ENCODE measurements at regions not wholly inside any gene's neighbourhood (a gene's known extent, or its start where the extent isn't known, plus 50 kb on each side); places are given as distances from the start of the nearest gene placed in this dataset.
"Not testable (repeated sequence)": the region's sequence is repeated elsewhere in the genome, so short reads cannot be mapped to it uniquely, and the experiment has no call there.

GRCh38 chr9:6160579-6160978 is 55.0 kb upstream of the IL33 start:
- FAIRE-seq = no peak
- DNase-seq (ENCODE audit: insufficient read length) = no peak

GRCh38 chr9:6153425-6153824 is 62.2 kb upstream of the IL33 start:
- DNase-seq (ENCODE audit: insufficient read length) (no peak), FAIRE-seq (no peak)
- TF ChIP-seq POLR2AphosphoS5 (IDR thresholded peaks at IDR 0.05; ENCODE audit: low read depth, low read length) = no peak
- TF ChIP-seq POLR2A (IDR thresholded peaks at IDR 0.05; ENCODE audit: low read depth, low read length) = no peak
- no peak for TF ChIP-seq TAF1 (IDR thresholded peaks at IDR 0.05; ENCODE audit: borderline replicate concordance, low read depth, low read length)

More at GRCh38 chr9:6160579-6160978, 55.0 kb upstream of the IL33 start:
- no peak for TF ChIP-seq TAF1 (IDR thresholded peaks at IDR 0.05; ENCODE audit: borderline replicate concordance, low read depth, low read length)
- TF ChIP-seq POLR2AphosphoS5 (IDR thresholded peaks at IDR 0.05; ENCODE audit: low read depth, low read length) = no peak
- TF ChIP-seq POLR2A (IDR thresholded peaks at IDR 0.05; ENCODE audit: low read depth, low read length) = no peak

GRCh38 chr9:6152788-6153187 is 62.8 kb upstream of the IL33 start:
- no peak for DNase-seq (ENCODE audit: insufficient read length)
- TF ChIP-seq POLR2AphosphoS5 (IDR thresholded peaks at IDR 0.05; ENCODE audit: low read depth, low read length) = no peak
- no peak for TF ChIP-seq TAF1 (IDR thresholded peaks at IDR 0.05; ENCODE audit: borderline replicate concordance, low read depth, low read length)
- TF ChIP-seq POLR2A (IDR thresholded peaks at IDR 0.05; ENCODE audit: low read depth, low read length) = no peak

GRCh38 chr9:6150483-6150882 is 65.1 kb upstream of the IL33 start:
- no peak for FAIRE-seq
- TF ChIP-seq TAF1 (IDR thresholded peaks at IDR 0.05; ENCODE audit: borderline replicate concordance, low read depth, low read length) (no peak), POLR2AphosphoS5 (IDR thresholded peaks at IDR 0.05; ENCODE audit: low read depth, low read length) (no peak), POLR2A (IDR thresholded peaks at IDR 0.05; ENCODE audit: low read depth, low read length) (no peak)
- DNase-seq (ENCODE audit: insufficient read length) = no peak

More at GRCh38 chr9:6152788-6153187, 62.8 kb upstream of the IL33 start:
- no peak for FAIRE-seq

GRCh38 chr9:6149315-6149714 is 66.3 kb upstream of the IL33 start:
- no peak for TF ChIP-seq TAF1 (IDR thresholded peaks at IDR 0.05; ENCODE audit: borderline replicate concordance, low read depth, low read length)
- no peak for TF ChIP-seq POLR2AphosphoS5 (IDR thresholded peaks at IDR 0.05; ENCODE audit: low read depth, low read length)
- TF ChIP-seq POLR2A (IDR thresholded peaks at IDR 0.05; ENCODE audit: low read depth, low read length) = no peak
- DNase-seq (ENCODE audit: insufficient read length) (no peak), FAIRE-seq (no peak)

GRCh38 chr9:6147846-6148245 is 67.8 kb upstream of the IL33 start:
- FAIRE-seq (no peak), DNase-seq (ENCODE audit: insufficient read length) (no peak)
- TF ChIP-seq POLR2AphosphoS5 (IDR thresholded peaks at IDR 0.05; ENCODE audit: low read depth, low read length) (no peak), POLR2A (IDR thresholded peaks at IDR 0.05; ENCODE audit: low read depth, low read length) (no peak), TAF1 (IDR thresholded peaks at IDR 0.05; ENCODE audit: borderline replicate concordance, low read depth, low read length) (no peak)

- TF ChIP-seq POLR2AphosphoS5 (IDR thresholded peaks at IDR 0.05; ENCODE audit: low read depth, low read length) = no peak
- no peak for TF ChIP-seq TAF1 (IDR thresholded peaks at IDR 0.05; ENCODE audit: borderline replicate concordance, low read depth, low read length)
- TF ChIP-seq POLR2A (IDR thresholded peaks at IDR 0.05; ENCODE audit: low read depth, low read length) = no peak
- no peak for FAIRE-seq
- no peak for DNase-seq (ENCODE audit: insufficient read length)
Observed at GRCh38 chr9:6144947-6145346, 70.7 kb upstream of the IL33 start.

GRCh38 chr9:6142799-6143454 is 72.7 kb upstream of the IL33 start:
- FAIRE-seq (no peak), DNase-seq (ENCODE audit: insufficient read length) (no peak)
- TF ChIP-seq POLR2A (IDR thresholded peaks at IDR 0.05; ENCODE audit: low read depth, low read length) (no peak), POLR2AphosphoS5 (IDR thresholded peaks at IDR 0.05; ENCODE audit: low read depth, low read length) (no peak), TAF1 (IDR thresholded peaks at IDR 0.05; ENCODE audit: borderline replicate concordance, low read depth, low read length) (no peak)

GRCh38 chr9:6135780-6136179 is 79.8 kb upstream of the IL33 start:
- not testable (repeated sequence) for DNase-seq (ENCODE audit: insufficient read length); FAIRE-seq

- DNase-seq (ENCODE audit: insufficient read length) (no peak), FAIRE-seq (no peak)
- TF ChIP-seq TAF1 (IDR thresholded peaks at IDR 0.05; ENCODE audit: borderline replicate concordance, low read depth, low read length) = no peak
Observed at GRCh38 chr9:6134661-6135180, 80.9 kb upstream of the IL33 start.

GRCh38 chr9:6133346-6134063 is 82.1 kb upstream of the IL33 start:
- TF ChIP-seq TAF1 (IDR thresholded peaks at IDR 0.05; ENCODE audit: borderline replicate concordance, low read depth, low read length) = no peak
- DNase-seq (ENCODE audit: insufficient read length) (peak; percentile 18), FAIRE-seq (peak; percentile 74)

GRCh38 chr9:6132650-6133049 is 83.0 kb upstream of the IL33 start:
- no peak for FAIRE-seq
- TF ChIP-seq POLR2AphosphoS5 (IDR thresholded peaks at IDR 0.05; ENCODE audit: low read depth, low read length) (no peak), TAF1 (IDR thresholded peaks at IDR 0.05; ENCODE audit: borderline replicate concordance, low read depth, low read length) (no peak), POLR2A (IDR thresholded peaks at IDR 0.05; ENCODE audit: low read depth, low read length) (no peak)
- no peak for DNase-seq (ENCODE audit: insufficient read length)

Data from GM12892 (cell line).